Fibroblast of the aortic adventitia (primary cell): ENCODE measurements at regions not wholly inside any gene's neighbourhood (a gene's known extent, or its start where the extent isn't known, plus 50 kb on each side); places are given as distances from the start of the nearest gene placed in this dataset.
A peak's percentile ranks its signal among the peaks of the same experiment; 100 is the strongest.
"Not testable (repeated sequence)": the region's sequence is repeated elsewhere in the genome, so short reads cannot be mapped to it uniquely, and the experiment has no call there.

ENCODE experiments used
- DNase-seq: peaks from one replicate; pipeline ENCODE4 v3.0.0-alpha.2; 2010; ENCODE audit warnings: low read depth
- H3K4me3 ChIP-seq: 2 replicates; pipeline ENCODE4 v1.5.1; 2011; ENCODE audit warnings: low read depth, mild to moderate bottlenecking, control low read depth, low read length, moderate library complexity
- TF ChIP-seq, protein P1 (sequence below): IDR thresholded peaks from 2 replicates; pipeline ENCODE4 v1.5.1; 2011; ENCODE audit warnings: mild to moderate bottlenecking, low read length, control low read depth, inconsistent platforms; ENCODE audit not compliant: insufficient read depth

DNA sequence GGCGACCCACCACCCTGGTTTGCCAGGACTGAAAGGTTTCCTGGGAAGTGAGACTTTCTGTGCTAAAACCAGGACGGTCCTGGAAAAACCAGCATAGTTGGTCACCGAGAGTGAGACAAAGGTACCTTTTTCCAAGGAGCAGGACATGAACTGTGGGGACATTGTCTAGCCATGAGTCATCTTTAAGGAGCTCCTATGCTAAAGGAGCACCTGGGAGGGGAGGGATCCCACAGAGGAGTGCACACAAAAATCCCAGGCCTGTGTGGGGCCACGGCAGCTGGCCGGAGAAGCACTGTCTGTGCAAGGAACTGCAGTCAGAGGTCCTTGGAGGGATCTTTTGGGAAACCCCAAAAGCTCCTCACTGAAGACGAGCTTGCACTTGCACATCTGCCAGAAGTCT is 109.1 kb upstream of the PLEKHG1 start:
- H3K4me3 ChIP-seq = no peak overlapping the region

DNA sequence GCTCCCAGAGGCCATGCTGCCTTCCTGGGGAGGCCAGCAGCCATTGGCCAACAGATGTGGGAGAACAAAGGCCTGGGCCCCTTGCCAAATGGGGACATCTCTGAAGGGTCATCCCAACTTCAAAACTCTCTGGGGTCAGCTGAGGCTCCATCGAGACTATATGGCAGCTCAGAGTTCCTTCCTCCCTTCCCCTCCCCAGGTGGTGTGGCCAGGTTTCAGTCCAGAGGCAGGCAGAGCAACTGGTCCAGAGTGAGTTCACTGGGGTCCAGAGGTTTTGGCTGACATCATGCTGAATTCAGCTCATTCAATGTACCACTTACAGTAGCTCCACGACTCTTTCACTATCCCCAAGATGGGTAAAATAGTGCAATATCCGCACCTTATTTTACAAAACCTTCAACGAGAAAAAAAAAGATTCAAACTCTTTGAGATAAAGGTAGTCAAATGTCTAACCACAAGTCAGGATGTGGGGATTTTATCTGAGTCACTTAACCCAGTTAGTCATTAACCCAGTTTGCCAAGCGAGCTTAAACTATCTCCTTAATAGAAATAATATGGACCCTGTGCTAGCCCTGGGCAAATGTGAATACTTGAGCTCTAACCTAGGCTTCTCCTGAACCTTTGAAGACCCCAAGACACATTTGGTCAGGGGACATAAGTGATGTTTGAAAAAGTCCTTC is 108.4 kb upstream of the PLEKHG1 start:
- peak; percentile 58 for DNase-seq
- no peak overlapping the region for H3K4me3 ChIP-seq
- TF ChIP-seq, protein P1, sequence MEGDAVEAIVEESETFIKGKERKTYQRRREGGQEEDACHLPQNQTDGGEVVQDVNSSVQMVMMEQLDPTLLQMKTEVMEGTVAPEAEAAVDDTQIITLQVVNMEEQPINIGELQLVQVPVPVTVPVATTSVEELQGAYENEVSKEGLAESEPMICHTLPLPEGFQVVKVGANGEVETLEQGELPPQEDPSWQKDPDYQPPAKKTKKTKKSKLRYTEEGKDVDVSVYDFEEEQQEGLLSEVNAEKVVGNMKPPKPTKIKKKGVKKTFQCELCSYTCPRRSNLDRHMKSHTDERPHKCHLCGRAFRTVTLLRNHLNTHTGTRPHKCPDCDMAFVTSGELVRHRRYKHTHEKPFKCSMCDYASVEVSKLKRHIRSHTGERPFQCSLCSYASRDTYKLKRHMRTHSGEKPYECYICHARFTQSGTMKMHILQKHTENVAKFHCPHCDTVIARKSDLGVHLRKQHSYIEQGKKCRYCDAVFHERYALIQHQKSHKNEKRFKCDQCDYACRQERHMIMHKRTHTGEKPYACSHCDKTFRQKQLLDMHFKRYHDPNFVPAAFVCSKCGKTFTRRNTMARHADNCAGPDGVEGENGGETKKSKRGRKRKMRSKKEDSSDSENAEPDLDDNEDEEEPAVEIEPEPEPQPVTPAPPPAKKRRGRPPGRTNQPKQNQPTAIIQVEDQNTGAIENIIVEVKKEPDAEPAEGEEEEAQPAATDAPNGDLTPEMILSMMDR = no peak

More for the DNA sequence above, 109.1 kb upstream of the PLEKHG1 start:
- TF ChIP-seq, protein P1 = no peak
- DNase-seq = no peak

DNA sequence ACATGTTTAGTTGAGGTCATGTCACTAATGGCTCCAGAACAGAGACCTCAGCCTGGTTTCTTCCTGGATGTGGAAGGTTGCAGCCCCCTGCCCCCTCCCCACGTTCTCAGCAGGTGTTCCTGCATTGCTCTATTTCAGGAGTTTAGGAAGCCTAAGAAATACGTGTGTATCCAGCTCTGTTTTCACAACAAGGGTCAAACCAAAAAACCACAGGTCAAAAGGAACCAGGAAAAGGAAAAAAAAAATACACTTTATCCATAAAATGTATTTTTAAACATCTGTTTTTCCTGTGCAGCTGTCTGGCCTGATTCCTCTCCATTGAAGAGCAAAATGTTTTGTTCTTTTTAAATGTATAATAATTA is 107.9 kb upstream of the PLEKHG1 start:
- H3K4me3 ChIP-seq = no peak overlapping the region
- TF ChIP-seq, protein P1 = no peak
- no peak for DNase-seq

DNA sequence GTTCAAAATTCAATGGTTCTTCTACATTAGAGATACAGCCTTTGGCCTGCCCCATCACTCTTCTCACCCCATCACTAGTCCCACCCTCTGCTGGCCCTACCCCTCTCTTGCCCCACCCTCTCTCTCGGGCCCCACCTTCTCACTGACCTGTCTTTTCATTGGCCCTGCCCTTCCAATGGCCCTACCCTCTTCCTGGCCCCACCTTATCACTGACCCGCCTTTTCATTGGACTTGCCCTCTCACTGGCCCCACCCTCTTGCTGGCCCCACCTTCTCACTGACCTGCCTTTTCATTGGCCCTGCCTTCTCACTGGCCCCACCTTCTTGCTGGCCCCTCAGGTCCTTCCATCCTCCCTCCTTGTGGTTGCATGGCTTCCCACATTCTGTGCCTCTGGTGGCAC is 107.2 kb upstream of the PLEKHG1 start:
- no peak for DNase-seq
- TF ChIP-seq, protein P1 = no peak
- no peak overlapping the region for H3K4me3 ChIP-seq

DNA sequence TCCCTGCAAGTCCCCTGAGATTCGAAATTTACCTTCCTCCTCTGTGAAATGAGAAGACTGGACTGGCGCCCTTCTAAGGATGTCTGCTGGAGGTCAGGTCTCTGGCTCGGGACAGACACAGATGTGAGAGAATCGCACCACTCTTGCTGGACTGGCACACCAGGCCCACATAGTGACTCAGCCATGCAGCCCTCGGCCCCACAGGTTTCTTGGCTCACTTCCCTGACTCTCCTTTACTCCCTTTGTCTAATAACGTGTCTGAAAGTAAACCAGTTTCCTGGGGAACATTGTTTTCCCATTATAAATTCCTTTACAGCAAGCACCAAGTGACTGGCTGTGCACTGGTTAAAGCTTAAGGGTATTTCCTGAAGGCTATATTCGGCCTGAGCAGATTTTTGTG is 106.7 kb upstream of the PLEKHG1 start:
- peak; percentile 50 for DNase-seq
- no peak overlapping the region for H3K4me3 ChIP-seq
- TF ChIP-seq, protein P1 = no peak

DNA sequence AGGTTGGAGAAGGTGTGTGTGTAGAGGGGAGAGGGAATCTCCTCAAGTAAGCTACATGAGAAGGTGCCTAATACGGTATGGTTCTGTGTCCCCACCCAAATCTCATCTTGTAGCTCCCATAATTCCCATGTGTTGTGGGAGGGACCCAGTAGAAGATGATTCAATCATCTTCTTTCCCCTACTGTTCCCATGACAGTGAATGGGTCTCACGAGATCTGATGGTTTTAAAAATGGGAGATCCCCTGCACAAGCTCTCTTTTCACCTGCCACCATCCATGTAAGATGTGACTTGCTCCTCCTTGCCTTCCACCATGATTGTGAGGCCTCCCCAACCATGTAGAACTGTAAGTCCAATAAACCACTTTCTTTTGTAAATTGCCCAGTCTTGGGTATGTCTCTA is 106.1 kb upstream of the PLEKHG1 start:
- H3K4me3 ChIP-seq, DNase-seq: not testable (repeated sequence)

DNA sequence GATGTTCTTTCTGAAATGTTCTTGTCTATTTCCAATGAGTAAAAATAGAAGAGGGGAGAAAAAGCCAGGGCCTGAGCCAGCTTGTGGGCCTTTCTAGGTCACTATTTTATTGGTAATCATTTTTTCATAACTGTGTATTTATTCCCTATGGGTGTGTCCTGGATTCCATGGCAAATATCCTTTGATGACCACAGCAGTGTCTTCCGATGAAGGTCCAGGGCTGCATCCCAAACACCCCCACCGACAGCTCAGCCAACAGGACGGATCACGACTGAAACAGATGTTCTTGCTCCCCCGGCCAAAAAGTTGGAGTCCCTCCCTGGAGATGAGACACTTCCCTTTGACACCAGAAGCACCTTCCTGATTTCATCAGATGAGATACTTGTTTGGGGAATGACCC is 105.4 kb upstream of the PLEKHG1 start:
- TF ChIP-seq, protein P1 = no peak
- H3K4me3 ChIP-seq = no peak overlapping the region
- DNase-seq = no peak
